H1 (cell line): ENCODE measurements at regions not wholly inside any gene's neighbourhood (a gene's known extent, or its start where the extent isn't known, plus 50 kb on each side); places are given as distances from the start of the nearest gene placed in this dataset.

Source experiments
- CTCF ChIA-PET: fragments of 300-600 bp; sonication (Branson Sonifier 250); formaldehyde crosslinking; loops from one replicate; lab custom pipeline; 2021; ENCODE audit not compliant: partially characterized antibody; lab: Charles Lee
- POLR2A ChIA-PET: fragments of 300-600 bp; sonication (Branson Sonifier 250); formaldehyde crosslinking; loops from one replicate; lab custom pipeline; 2021; ENCODE audit warnings: inconsistent platforms; ENCODE audit not compliant: partially characterized antibody; lab: Charles Lee
- DNase-seq, 2 experiments: peaks; one replicate each; pipeline versions ENCODE4 v3.0.0 to v3.0.0-alpha.2; 2010 to 2022; ENCODE audit warnings: low spot score in 2 of 2, low read depth in 1 of 2, mixed read lengths in 1 of 2
- FAIRE-seq: peaks from 2 replicates; lab custom pipeline; 2011; peaks lifted over from hg19 to GRCh38; lab: Jason Lieb, UNC
- H2AFZ ChIP-seq: 2 replicates; pipeline ENCODE4 v1.8.1; 2012; ENCODE audit warnings: low read length, inconsistent platforms
- H2AK5ac ChIP-seq: 2 replicates; pipeline ENCODE4 v1.6.1; 2013; ENCODE audit warnings: low read depth, low read length
- H2BK120ac ChIP-seq: replicated peaks from 2 replicates; pipeline ENCODE3; 2013; ENCODE audit warnings: low read depth, low read length, inconsistent platforms
- H2BK12ac ChIP-seq: 2 replicates; pipeline ENCODE4 v1.6.1; 2013; ENCODE audit warnings: low read depth, low read length
- H2BK15ac ChIP-seq: 2 replicates; pipeline ENCODE4 v1.6.1; 2013; ENCODE audit warnings: low read length
- H2BK20ac ChIP-seq: 2 replicates; pipeline ENCODE4 v1.6.1; 2013; ENCODE audit warnings: low read length
- H2BK5ac ChIP-seq: 2 replicates; pipeline ENCODE4 v1.6.1; 2013; ENCODE audit warnings: low read depth, low read length
- H3K14ac ChIP-seq: 2 replicates; pipeline ENCODE4 v1.6.1; 2013; ENCODE audit warnings: inconsistent platforms; ENCODE audit not compliant: insufficient read length
- H3K18ac ChIP-seq: 2 replicates; pipeline ENCODE4 v1.6.1; 2013; ENCODE audit warnings: low read length; ENCODE audit errors: extremely low read depth
- H3K23ac ChIP-seq: 2 replicates; pipeline ENCODE4 v1.6.1; 2013; ENCODE audit warnings: inconsistent platforms; ENCODE audit not compliant: insufficient read length
- H3K23me2 ChIP-seq: 2 replicates; pipeline ENCODE4 v1.6.1; 2013; ENCODE audit warnings: low read depth, low read length
- H3K27ac ChIP-seq: 2 replicates; pipeline ENCODE4 v1.6.1; 2011; ENCODE audit warnings: low read depth, low read length, inconsistent platforms
- H3K27me3 ChIP-seq, 4 experiments: replicated peaks in 1 of 4; 1 replicate in 1 of 4; 2 replicates in 3 of 4; pipeline versions ENCODE4 v1.6.1 to v1.8.1; 2011 to 2013; ENCODE audit warnings: low read length in 3 of 4, mild to moderate bottlenecking in 3 of 4, inconsistent platforms in 2 of 4, mixed read lengths in 2 of 4, moderate library complexity in 1 of 4; ENCODE audit not compliant: control insufficient read depth in 3 of 4, insufficient read depth in 3 of 4; ENCODE audit errors: extremely low read depth in 1 of 4
- H3K36me3 ChIP-seq, 4 experiments: 2 replicates each; pipeline versions ENCODE4 v1.6.1 to v1.8.1; 2011 to 2013; ENCODE audit warnings: mild to moderate bottlenecking in 4 of 4, low read length in 3 of 4, moderate library complexity in 2 of 4, control low read depth in 1 of 4, inconsistent platforms in 1 of 4; ENCODE audit not compliant: insufficient read depth in 4 of 4, control insufficient read depth in 2 of 4
- H3K4ac ChIP-seq: replicated peaks from 2 replicates; pipeline ENCODE3; 2013; ENCODE audit warnings: low read length, low read depth, mixed read lengths, inconsistent platforms; ENCODE audit not compliant: insufficient read length
- H3K4me1 ChIP-seq, 4 experiments: replicated peaks in 1 of 4; 1 replicate in 1 of 4; 2 replicates in 3 of 4; pipeline versions ENCODE4 v1.6.1 to v1.8.1; 2011 to 2013; ENCODE audit warnings: low read length in 3 of 4, inconsistent platforms in 2 of 4, mixed read lengths in 1 of 4; ENCODE audit not compliant: insufficient read depth in 4 of 4, control insufficient read depth in 3 of 4
- H3K4me2 ChIP-seq, 2 experiments: 2 replicates each; pipeline versions ENCODE4 v1.6.1 to v1.8.1; 2011 to 2013; ENCODE audit warnings: low read depth in 2 of 2, low read length in 2 of 2, control low read depth in 1 of 2, inconsistent platforms in 1 of 2, mild to moderate bottlenecking in 1 of 2; ENCODE audit not compliant: insufficient read depth in 1 of 2
- H3K4me3 ChIP-seq, 4 experiments: fragments of 200-600, 300-600 bp in 1 of 4; sonication (generic), shearing (Covaris generic), sonication (Bioruptor Twin) in 1 of 4; 2 replicates each; pipeline versions ENCODE4 v1.5.1 to v1.8.1; 2011 to 2016; ENCODE audit warnings: low read length in 4 of 4, low read depth in 3 of 4, control low read depth in 2 of 4, inconsistent platforms in 2 of 4, mild to moderate bottlenecking in 2 of 4, mixed read lengths in 1 of 4, moderate library complexity in 1 of 4; ENCODE audit not compliant: insufficient read depth in 2 of 4; ENCODE audit errors: extremely low read depth in 1 of 4
- H3K56ac ChIP-seq: replicated peaks from 2 replicates; pipeline ENCODE3; 2013; ENCODE audit warnings: low read depth, mild to moderate bottlenecking, mixed read lengths, low read length, inconsistent platforms; ENCODE audit not compliant: insufficient read length
- H3K79me1 ChIP-seq: 2 replicates; pipeline ENCODE4 v1.6.1; 2013; ENCODE audit warnings: low read depth, low read length, control low read depth
- H3K79me2 ChIP-seq, 2 experiments: 2 replicates each; pipeline versions ENCODE4 v1.6.1 to v1.8.1; 2012 to 2013; ENCODE audit warnings: low read length in 2 of 2, mild to moderate bottlenecking in 2 of 2, inconsistent platforms in 1 of 2; ENCODE audit not compliant: insufficient read depth in 2 of 2, control insufficient read depth in 1 of 2
- H3K9ac ChIP-seq, 4 experiments: replicated peaks in 1 of 4; 1 replicate in 1 of 4; 2 replicates in 3 of 4; pipeline versions ENCODE4 v1.6.1 to v1.8.1; 2011 to 2013; ENCODE audit warnings: low read depth in 3 of 4, low read length in 3 of 4, control low read depth in 2 of 4, mild to moderate bottlenecking in 2 of 4, moderate library complexity in 2 of 4, inconsistent platforms in 1 of 4; ENCODE audit errors: extremely low read depth in 1 of 4
- H3K9me3 ChIP-seq, 2 experiments: 2 replicates each; pipeline versions ENCODE4 v1.6.1 to v1.8.1; 2012 to 2013; ENCODE audit warnings: mild to moderate bottlenecking in 2 of 2, moderate library complexity in 2 of 2, control low read depth in 1 of 2, inconsistent platforms in 1 of 2, low read depth in 1 of 2, low read length in 1 of 2, mixed read lengths in 1 of 2; ENCODE audit not compliant: insufficient read depth in 2 of 2
- H4K20me1 ChIP-seq, 2 experiments: replicated peaks in 1 of 2; 2 replicates each; pipeline versions ENCODE3 to v1.8.1; 2011 to 2013; ENCODE audit warnings: inconsistent platforms in 2 of 2, low read length in 2 of 2, mild to moderate bottlenecking in 1 of 2; ENCODE audit not compliant: insufficient read depth in 2 of 2, control insufficient read depth in 1 of 2
- H4K5ac ChIP-seq: 2 replicates; pipeline ENCODE4 v1.6.1; 2013; ENCODE audit warnings: low read length, low read depth, mixed read lengths, inconsistent platforms; ENCODE audit not compliant: insufficient read length
- H4K8ac ChIP-seq: 2 replicates; pipeline ENCODE4 v1.8.0; 2013; ENCODE audit warnings: mild to moderate bottlenecking, moderate library complexity, low read length, inconsistent platforms; ENCODE audit not compliant: insufficient read depth; ENCODE audit errors: extremely low read depth
- H4K91ac ChIP-seq: replicated peaks from 2 replicates; pipeline ENCODE3; 2013; ENCODE audit warnings: low read length, mixed read lengths, inconsistent platforms; ENCODE audit not compliant: insufficient read length
- ASH2L ChIP-seq: fragments of 200-600, 300-600 bp; sonication (generic); IDR thresholded peaks from one replicate; pipeline ENCODE4 v1.7.1; 2017; ENCODE audit warnings: low read length
- BCL11A ChIP-seq, 2 experiments: IDR thresholded peaks; one replicate each; pipeline ENCODE4 v1.6.1; 2011; ENCODE audit warnings: low read depth in 2 of 2, low read length in 2 of 2, mild to moderate bottlenecking in 2 of 2
- CTBP2 ChIP-seq: IDR thresholded peaks from 2 replicates; pipeline ENCODE4 v1.7.0; 2011; ENCODE audit warnings: borderline replicate concordance, mild to moderate bottlenecking, moderate library complexity, mixed read lengths, low read length; ENCODE audit not compliant: insufficient read depth, insufficient read length
- HDAC6 ChIP-seq: IDR thresholded peaks from one replicate; pipeline ENCODE4 v1.7.1; 2012; ENCODE audit warnings: low read depth, mild to moderate bottlenecking, inconsistent platforms, low read length, moderate library complexity
- NANOG ChIP-seq: IDR thresholded peaks from 2 replicates; pipeline ENCODE4 v1.6.1; 2011; ENCODE audit warnings: low read length, low read depth, mild to moderate bottlenecking, inconsistent platforms; ENCODE audit not compliant: insufficient read depth, poor library complexity, severe bottlenecking
- RNF2 ChIP-seq: fragments of 200-900, 300-1000 bp; sonication (generic); IDR thresholded peaks from 2 replicates; pipeline ENCODE4 v1.7.1; 2016; ENCODE audit warnings: borderline replicate concordance, low read depth, mild to moderate bottlenecking, antibody characterized with exemption, low read length; ENCODE audit not compliant: poor library complexity, severe bottlenecking; ENCODE audit errors: missing control alignments
- SAP30 ChIP-seq: fragments of 300-600 bp; sonication (generic); IDR thresholded peaks from 2 replicates; pipeline ENCODE4 v1.7.1; 2012; ENCODE audit warnings: low read length, moderate library complexity, mild to moderate bottlenecking, inconsistent platforms; ENCODE audit not compliant: insufficient read depth, insufficient replicate concordance
- SP4 ChIP-seq: IDR thresholded peaks from 2 replicates; pipeline ENCODE4 v1.6.1; 2012; ENCODE audit warnings: low read length, inconsistent platforms
- TCF12 ChIP-seq: IDR thresholded peaks from 2 replicates; pipeline ENCODE4 v1.6.1; 2011; ENCODE audit warnings: low read depth, mild to moderate bottlenecking, low read length
- WGBS, 2 experiments: shearing (Covaris generic) in 1 of 2; methylation state at CpG; one replicate each; pipeline versions ENCODE4 v1.1.6 to v1.1.7; 2013 to 2015; ENCODE audit warnings: low lambda C conversion rate in 2 of 2, mixed read lengths in 2 of 2, inconsistent platforms in 1 of 2, low coverage in 1 of 2, missing lambda C conversion rate in 1 of 2; ENCODE audit not compliant: insufficient replicate concordance in 2 of 2, insufficient coverage in 1 of 2, insufficient read length in 1 of 2; ENCODE audit errors: extremely low coverage in 1 of 2, missing lambda C conversion rate in 1 of 2; 5-methylcytosine and 5-hydroxymethylcytosine counted together
- TF ChIP-seq, protein P1 (sequence below): IDR thresholded peaks from 2 replicates; pipeline ENCODE4 v1.6.1; 2012; ENCODE audit warnings: inconsistent platforms
- TF ChIP-seq, protein P2 (sequence below): IDR thresholded peaks from 2 replicates; pipeline ENCODE4 v1.6.1; 2011; ENCODE audit warnings: low read length, improper control_type of control experiment

DNA sequence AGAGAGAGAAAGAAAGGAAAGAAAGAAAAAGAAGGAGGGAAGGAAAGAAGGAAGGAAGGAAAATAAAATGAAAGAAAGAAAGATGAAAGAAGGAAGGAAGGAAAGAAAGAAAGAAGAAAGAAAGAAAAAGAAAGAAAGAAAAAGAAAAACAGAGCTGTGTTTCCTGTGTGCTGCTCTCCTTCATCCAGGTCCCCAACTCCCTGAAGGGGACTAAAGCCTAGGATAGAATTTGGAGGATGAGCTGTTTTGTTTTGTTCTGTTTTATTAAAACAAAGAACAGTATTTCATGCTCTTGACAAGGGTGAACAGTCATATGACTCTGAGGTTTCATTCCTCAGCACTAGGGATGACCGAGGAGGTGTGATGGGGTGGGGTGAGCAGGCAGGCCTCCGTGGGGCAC, 164.8 kb upstream of the NDN start:
- no peak overlapping the region for H3K9ac ChIP-seq
- no peak overlapping the region for H2AK5ac ChIP-seq
- no peak overlapping the region for H3K18ac ChIP-seq
- no peak overlapping the region for H2BK15ac ChIP-seq
- no peaks in the 10 kb centered on the region for H3K79me2 ChIP-seq
- no peak overlapping the region for H2AFZ ChIP-seq
- no peaks in the 10 kb centered on the region; a peak in 1 of 7 replicates for H3K27me3 ChIP-seq
- H3K56ac ChIP-seq, result no peak overlapping the region
- H2BK5ac ChIP-seq, result no peak overlapping the region
- H3K14ac ChIP-seq, result no peak overlapping the region
- H3K27ac ChIP-seq, result no peak overlapping the region
- H3K4me1 ChIP-seq, result no peaks in the 10 kb centered on the region
- WGBS, 2 experiments, result 63% methylated on average over 2 of the region's 2 CpGs; no CpG with 5 or more reads in 1 of the 2 experiments
- no peak overlapping the region for H2BK20ac ChIP-seq
- H3K79me1 ChIP-seq, result no peaks in the 10 kb centered on the region
- FAIRE-seq, result no peak
- H3K4ac ChIP-seq, result no peak overlapping the region
- no peak overlapping the region for H3K4me3 ChIP-seq
- no peaks in the 10 kb centered on the region; the same call in 1 of the 2 replicates for H3K23me2 ChIP-seq
- no peaks in the 10 kb centered on the region for H3K36me3 ChIP-seq
- ChIA-PET POLR2A (no interaction called here), CTCF (interaction anchor here (1.2 kb wide), 1 partner anchor 207 kb away, joined by 3 read pairs; no protein-coding TSS in a partner anchor)
- H4K91ac ChIP-seq, result no peak overlapping the region
- no peak for DNase-seq
- H2BK12ac ChIP-seq, result no peak overlapping the region
- peaks cover 28 to 38% of the 10 kb centered on the region in 2 experiments for H3K9me3 ChIP-seq
- no peaks in the 10 kb centered on the region for H4K20me1 ChIP-seq
- no peak overlapping the region for H4K5ac ChIP-seq
- no peak overlapping the region for H2BK120ac ChIP-seq
- no peak overlapping the region for H3K4me2 ChIP-seq
- H3K23ac ChIP-seq, result no peak overlapping the region
- H4K8ac ChIP-seq, result no peak overlapping the region
- TF ChIP-seq, protein P1, sequence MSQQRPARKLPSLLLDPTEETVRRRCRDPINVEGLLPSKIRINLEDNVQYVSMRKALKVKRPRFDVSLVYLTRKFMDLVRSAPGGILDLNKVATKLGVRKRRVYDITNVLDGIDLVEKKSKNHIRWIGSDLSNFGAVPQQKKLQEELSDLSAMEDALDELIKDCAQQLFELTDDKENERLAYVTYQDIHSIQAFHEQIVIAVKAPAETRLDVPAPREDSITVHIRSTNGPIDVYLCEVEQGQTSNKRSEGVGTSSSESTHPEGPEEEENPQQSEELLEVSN, result no peak
- TF ChIP-seq BCL11A (IDR thresholded peaks at IDR 0.05; ENCODE audit: low read depth in 2 of 2, low read length in 2 of 2), result no peak
- TF ChIP-seq, protein P2, sequence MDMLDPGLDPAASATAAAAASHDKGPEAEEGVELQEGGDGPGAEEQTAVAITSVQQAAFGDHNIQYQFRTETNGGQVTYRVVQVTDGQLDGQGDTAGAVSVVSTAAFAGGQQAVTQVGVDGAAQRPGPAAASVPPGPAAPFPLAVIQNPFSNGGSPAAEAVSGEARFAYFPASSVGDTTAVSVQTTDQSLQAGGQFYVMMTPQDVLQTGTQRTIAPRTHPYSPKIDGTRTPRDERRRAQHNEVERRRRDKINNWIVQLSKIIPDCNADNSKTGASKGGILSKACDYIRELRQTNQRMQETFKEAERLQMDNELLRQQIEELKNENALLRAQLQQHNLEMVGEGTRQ, result no peak
- TF ChIP-seq ASH2L, result no peak
- TF ChIP-seq RNF2, result no peak
- TF ChIP-seq HDAC6, result no peak
- TF ChIP-seq SAP30, result no peak
- no peak for TF ChIP-seq TCF12
- TF ChIP-seq SP4, result no peak
- TF ChIP-seq NANOG, result no peak
- TF ChIP-seq CTBP2, result no peak
